ENCODE measurements at regions not wholly inside any gene's neighbourhood (a gene's known extent, or its start where the extent isn't known, plus 50 kb on each side); places are given as distances from the start of the nearest gene placed in this dataset.

DNA sequence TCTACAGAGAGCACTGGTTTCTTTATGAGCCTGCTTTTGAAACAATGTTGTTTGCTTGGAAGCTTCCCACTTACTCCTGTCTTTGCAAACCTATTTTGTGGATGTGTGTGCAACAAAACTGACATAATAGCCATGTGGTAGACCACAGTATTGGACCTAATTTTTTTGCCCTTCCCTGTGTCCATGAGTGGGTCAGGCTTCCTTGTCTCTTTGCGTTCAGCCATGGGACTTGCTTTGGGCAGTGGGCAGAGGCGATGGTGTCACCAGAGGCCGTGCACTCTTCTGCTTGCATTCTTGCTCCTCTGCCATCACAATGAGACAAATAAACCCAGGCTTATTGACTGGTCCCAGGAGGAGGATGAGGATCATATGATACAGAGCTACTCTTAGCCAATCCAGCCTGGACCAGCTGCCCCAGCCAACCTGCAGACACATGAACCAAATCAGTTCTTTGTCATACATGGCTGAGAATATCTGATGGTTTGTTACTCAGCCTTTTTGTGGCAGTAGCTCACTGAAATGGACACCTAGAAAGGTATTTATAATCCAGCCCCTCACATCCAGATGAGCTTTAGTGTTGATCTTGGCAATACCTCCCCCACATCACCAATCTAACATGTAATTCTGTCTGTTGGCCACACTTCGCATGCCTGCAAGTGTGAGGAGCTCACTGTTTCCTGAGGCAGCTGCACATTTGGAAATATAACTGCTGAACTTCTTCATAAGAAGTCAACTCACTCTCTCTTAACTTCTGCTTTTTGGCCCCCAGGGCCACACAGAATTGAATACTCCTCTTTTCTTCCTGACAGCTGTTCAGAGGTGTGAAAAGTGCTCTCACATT lies 427.8 kb upstream of the ZMIZ1 start:
- in situ Hi-C loops (cut with HindIII; ENCODE audit: low sequenced_read_pairs) = no loop called here

DNA sequence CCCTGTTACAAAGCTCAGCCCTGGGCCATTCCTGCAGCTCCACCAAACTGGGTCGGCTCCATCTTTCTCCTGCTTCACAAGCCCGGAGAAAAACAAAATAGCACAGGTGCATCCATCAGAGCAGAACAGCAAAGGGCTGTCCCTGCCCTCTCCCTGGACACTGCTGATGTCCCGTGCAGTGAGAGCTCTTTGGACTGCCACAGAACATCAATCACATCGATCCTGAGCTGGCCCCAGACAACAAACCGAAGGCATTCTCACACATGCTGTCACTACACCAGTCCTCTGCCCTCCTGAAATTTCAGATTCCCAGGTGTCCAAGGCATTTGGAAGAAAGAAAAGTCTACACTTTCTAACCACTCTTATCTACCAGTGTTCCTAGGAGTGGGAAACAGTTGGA lies 427.1 kb upstream of the ZMIZ1 start:
- in situ Hi-C loops (cut with HindIII; ENCODE audit: low sequenced_read_pairs) = no loop called here
- DNase-seq (ENCODE audit: low spot score) = no peak

More for the DNA sequence above, 427.8 kb upstream of the ZMIZ1 start:
- DNase-seq (ENCODE audit: low spot score) = no peak

DNA sequence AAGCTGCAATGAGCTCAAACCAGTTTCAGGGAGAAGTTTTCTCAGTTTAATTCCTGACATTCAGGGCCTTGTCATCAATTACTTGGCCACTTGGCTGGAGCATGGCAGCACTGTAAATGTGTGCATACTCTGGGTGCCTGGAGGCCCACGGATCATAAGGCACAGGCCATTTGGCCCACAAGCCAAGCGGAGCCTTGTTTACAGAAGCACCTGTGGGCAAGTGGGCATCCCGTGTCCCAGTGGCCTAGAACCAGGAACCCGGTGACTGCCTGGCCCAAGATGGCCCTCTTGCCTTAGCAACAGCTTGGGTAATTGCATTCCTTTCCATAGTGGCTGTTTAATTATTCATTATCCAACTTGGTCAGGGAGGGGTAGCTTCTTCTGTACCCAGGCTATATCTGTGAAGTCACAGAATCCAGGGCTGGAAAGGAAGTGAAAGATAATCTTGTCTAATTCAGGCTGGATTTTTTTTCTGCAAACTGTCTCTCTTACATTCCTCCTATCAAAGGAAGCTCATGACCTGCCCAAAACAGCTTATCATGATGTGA lies 426.4 kb upstream of the ZMIZ1 start:
- in situ Hi-C loops (cut with HindIII; ENCODE audit: low sequenced_read_pairs) = no loop called here
- no peak for DNase-seq (ENCODE audit: low spot score)

DNA sequence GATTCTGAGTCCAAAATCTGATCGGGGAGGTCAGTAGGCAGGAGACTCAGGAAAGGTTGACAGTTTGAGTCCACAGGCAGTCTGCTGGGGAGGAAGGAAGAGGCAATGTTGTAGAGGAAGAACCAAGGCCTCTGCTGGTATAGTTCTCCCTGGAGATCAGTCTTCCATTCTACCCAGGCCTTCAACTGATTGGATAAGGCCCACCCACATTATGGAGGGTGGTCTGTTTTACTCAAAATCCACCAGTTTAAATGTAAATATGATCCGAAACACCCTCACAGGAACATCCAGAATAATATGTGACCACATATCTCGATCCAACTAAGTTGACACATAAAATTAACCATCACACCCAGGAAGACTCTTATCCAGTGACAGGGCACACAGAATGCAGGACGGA lies 425.3 kb upstream of the ZMIZ1 start:
- in situ Hi-C loops (cut with HindIII; ENCODE audit: low sequenced_read_pairs) = no loop called here
- DNase-seq (ENCODE audit: low spot score) = no peak

DNA sequence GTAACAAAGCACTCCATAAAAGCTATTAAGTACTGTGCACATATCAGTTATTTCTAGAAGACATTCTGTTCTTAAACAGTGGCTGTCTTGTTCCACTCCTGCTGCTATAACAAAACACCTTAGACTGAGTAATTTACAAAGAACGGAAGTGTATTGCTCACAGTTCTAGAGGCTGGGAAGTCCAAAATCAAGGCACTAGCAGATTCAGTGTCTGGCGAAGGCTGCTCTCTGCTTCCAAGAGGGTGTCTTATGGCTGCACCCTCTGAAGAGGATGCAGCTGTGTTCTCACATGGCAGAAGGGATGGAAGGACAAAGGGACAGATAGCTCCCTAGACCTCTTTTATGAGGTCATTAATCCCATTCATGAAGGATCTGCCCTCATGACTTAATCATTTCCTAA lies 424.2 kb upstream of the ZMIZ1 start:
- in situ Hi-C loops (cut with HindIII; ENCODE audit: low sequenced_read_pairs) = no loop called here
- DNase-seq (ENCODE audit: low spot score) = no peak

DNA sequence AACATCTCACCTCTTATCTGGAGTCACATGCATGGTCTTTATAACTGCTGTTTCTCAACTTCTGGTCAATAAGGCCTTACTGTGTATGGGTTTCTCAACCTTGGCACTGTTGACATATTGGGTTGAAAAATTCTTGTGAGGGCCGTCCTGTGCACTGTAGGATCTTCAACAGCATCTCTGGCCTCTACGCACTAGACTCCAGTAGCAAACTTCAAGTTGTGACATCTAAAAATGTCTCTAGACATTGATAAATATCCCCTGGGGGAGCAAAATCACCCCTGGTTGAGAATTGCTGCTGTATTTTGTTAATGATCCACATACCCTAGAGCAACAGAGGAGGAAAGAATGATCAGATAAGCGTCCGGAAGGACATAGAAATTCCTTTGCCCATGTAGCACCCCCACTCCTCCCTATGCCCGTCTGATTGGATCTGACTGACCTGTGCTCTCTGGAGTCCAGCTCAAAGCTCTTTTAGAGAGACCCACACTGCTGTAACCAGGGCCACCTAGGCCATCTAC lies 423.5 kb upstream of the ZMIZ1 start:
- in situ Hi-C loops (cut with HindIII; ENCODE audit: low sequenced_read_pairs) = no loop called here
- no peak for DNase-seq (ENCODE audit: low spot score)

DNA sequence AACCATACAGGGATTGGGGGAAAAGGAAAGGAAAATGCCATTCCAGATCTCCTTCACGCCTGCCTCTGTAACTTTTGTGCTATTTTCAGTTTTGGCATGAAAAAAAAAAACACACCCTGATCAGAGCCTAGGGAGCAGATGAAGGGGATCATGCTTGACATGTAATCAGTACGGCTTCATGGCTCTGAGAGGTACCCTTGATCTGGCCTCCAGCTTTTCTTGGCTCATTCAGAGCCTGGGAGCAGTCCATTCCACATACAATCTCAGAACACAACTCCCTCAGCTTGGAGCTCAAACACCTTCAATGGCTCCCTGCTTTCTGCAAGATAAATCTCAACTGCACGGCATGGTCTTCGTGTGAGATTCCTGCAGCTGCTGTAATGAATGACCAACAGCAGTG lies 422.8 kb upstream of the ZMIZ1 start:
- in situ Hi-C loops (cut with HindIII; ENCODE audit: low sequenced_read_pairs) = no loop called here
- no peak for DNase-seq (ENCODE audit: low spot score)

DNA sequence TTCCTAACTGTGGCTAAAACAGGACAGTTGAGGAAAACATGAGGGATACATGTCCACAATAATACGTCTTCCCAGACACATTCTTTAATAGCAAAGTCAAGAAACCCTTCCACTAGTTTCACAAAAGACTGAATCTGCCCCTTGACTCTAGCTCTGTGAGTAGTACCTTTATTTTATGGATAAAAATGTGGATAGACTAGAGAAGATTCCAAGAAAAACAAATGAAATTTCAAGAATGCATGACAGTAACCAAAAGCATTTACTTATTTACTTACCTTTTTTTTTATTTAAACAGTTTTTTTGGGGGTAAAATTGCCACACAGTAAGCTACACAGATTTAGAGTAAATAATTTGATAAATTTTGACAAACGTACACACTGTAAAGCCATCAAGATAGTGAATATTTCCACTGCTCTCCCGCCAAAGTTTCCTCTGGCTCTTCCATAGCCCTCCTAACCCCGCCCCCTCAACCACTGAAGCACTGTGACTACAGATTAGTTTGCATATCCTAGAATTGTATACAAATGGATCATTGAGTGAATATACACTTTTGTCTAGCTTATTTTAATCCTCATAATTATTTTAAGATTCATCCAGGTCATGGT lies 420.4 kb upstream of the ZMIZ1 start:
- no peak for DNase-seq (ENCODE audit: low spot score)

DNA sequence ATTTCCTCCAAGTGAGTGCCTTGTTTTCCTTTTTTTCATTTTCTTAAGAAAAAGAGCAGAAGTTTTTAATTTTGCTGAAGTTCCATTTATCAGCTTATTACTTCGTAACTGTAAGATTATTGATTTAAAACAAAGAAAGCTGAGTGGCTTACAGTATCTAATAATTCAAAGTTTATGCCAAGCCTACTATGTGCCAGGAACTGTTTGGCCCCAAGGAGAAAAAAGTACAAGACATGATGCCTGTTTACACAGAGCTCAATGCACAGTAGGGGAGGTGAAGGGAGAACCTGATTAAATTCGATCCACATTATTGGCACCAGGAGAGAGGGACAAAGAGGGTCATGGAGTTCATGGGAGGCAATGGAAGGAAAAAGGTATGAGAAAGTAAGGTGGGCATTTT lies 419.3 kb upstream of the ZMIZ1 start:
- no peak for DNase-seq (ENCODE audit: low spot score)

More for the DNA sequence above, 420.4 kb upstream of the ZMIZ1 start:
- in situ Hi-C loops (cut with HindIII; ENCODE audit: low sequenced_read_pairs) = no loop called here

DNA sequence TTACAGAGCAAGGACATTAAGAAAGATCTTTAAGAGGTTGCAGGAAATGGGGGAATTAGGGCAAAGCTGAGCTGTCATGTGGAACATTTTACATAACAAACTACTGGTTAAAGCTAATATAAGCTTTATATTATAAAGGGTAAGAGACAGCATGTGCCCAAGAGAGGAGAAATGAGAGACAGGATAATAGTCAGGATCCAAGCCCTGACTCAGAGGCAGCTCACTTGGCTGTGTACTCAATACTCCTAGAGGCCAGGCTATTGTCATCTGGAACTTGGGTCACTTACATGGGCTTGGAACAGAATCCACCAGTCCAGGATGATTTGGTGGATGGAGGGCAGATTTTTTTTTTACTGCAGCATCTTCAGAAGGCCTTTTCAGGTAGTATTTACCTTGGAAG lies 418.6 kb upstream of the ZMIZ1 start:
- in situ Hi-C loops (cut with HindIII; ENCODE audit: low sequenced_read_pairs) = no loop called here
- DNase-seq (ENCODE audit: low spot score) = no peak

More for the DNA sequence above, 419.3 kb upstream of the ZMIZ1 start:
- in situ Hi-C loops (cut with HindIII; ENCODE audit: low sequenced_read_pairs) = no loop called here

DNA sequence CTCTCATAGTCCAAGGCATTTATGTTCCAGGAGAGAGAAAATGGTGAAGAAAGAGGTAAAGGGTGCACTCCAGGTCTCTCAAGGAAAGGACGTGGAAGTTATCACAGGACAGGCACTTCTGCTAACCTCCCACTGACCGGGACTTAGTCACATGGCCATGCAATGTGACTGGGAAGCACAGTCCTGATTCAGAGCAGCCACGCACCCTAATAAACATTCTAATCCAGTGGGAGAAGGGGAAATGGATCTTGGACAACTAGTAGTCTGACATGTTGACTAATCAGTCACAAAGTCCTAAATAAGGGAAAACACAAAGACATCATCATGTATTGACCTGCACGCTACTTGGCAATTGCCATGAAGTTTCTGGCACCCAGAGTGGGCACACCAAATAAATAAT lies 417.5 kb upstream of the ZMIZ1 start:
- DNase-seq (ENCODE audit: low spot score) = no peak
- in situ Hi-C loops (cut with HindIII; ENCODE audit: low sequenced_read_pairs) = no loop called here

DNA sequence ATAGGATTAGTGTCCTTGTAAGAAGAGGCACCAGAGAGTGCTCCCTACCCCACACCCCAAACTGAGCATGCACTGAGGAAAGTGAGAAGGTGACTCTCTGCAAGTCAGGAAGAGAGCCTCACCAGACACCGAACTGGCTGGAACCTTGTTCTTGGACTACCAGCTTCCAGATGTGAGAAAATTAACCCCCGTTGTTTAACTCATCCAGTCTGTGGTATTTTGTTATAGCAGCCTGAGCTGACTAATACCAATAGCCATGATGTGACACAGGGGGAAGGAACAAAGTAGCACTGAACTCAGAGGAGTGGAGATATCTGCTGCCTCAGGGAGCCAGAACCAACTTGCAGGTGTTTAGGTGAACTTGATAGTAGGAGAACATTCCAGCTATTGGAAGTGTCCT lies 415.2 kb upstream of the ZMIZ1 start:
- DNase-seq (ENCODE audit: low spot score) = no peak
- in situ Hi-C loops (cut with HindIII; ENCODE audit: low sequenced_read_pairs) = no loop called here

DNA sequence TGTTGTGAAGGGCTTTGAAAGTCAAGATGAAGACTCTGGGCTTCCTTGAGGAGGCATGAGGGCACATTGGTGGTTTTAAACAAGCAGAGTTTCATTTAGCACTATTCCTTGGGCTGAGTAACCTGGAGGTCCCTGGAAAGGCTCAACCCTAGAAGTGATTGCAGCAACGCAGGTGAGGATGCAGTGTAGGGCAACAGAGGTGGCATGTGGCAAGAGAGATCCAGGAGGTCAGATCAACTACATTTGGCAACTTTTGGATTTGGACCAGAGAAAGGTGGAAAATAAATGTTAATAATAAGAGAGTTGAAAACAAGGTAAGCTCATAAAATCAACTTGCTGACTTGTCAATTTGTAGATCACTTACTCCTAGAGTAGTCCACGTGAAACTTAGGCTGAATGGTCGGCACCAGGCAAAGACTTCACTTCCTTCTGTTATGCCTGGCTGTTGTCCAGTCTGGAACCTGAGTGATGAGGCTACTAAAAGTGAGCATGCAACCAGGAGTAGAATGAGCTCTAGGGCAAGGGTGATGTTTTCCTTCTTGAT lies 414.6 kb upstream of the ZMIZ1 start:
- peak; percentile 22 for DNase-seq (ENCODE audit: low spot score)
- in situ Hi-C loops (cut with HindIII; ENCODE audit: low sequenced_read_pairs) = no loop called here

DNA sequence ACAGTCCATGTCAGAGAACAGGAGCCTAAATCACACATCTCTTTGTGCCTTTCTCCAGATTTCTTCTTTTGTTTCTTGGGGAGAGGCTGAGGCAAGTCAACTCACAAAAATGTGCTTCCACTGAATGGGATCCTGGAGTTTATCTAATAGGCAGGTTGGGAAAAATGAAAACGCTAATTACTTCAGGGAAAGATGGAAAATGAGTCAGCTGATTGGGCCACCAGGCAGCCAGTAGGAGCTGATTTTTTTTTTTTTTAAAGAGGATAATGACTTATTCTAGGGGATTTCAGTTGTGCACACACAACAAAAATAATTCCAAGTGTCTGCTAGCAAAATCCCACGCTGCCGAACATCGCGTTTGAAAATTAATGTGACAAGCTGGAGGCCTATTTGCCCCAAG lies 412.8 kb upstream of the ZMIZ1 start:
- in situ Hi-C loops (cut with HindIII; ENCODE audit: low sequenced_read_pairs) = no loop called here
- DNase-seq (ENCODE audit: low spot score) = no peak

DNA sequence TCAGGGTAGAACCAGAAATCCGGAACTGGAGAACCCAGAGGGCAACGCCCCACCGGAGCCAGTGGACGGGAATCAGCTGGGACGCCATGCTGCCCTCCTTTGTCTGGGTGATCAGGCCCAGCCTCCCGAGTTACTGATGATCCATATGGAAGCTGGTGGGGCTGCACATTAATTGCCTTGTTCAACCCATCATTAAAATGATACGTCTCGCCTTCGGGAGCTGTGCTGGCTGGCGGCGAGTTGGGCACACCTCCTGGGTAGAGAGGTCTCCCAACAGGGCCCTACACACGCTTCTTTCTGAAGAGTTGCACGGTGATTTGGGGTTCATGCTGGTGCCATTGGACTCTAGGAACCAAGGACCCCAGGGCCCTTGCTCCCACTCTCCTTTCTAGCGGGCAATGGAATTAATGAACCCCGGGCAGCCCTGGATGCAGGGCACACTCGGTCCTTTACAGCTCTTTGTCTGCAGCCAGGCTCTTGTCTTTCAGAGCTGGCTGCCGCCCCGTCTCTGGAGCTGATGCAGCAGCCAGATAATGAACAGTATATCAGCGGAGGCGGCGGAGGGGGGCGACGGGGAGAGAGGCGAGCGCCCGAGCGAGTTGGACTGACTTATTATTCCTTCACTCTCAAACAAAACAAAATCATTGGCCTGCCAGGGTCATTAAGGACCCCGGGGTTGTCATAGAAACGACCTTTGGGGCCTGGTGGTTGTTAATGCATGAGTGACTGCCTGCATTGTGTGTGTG lies 412.2 kb upstream of the ZMIZ1 start:
- no peak for DNase-seq (ENCODE audit: low spot score)
- in situ Hi-C loops (cut with HindIII; ENCODE audit: low sequenced_read_pairs) = no loop called here

DNA sequence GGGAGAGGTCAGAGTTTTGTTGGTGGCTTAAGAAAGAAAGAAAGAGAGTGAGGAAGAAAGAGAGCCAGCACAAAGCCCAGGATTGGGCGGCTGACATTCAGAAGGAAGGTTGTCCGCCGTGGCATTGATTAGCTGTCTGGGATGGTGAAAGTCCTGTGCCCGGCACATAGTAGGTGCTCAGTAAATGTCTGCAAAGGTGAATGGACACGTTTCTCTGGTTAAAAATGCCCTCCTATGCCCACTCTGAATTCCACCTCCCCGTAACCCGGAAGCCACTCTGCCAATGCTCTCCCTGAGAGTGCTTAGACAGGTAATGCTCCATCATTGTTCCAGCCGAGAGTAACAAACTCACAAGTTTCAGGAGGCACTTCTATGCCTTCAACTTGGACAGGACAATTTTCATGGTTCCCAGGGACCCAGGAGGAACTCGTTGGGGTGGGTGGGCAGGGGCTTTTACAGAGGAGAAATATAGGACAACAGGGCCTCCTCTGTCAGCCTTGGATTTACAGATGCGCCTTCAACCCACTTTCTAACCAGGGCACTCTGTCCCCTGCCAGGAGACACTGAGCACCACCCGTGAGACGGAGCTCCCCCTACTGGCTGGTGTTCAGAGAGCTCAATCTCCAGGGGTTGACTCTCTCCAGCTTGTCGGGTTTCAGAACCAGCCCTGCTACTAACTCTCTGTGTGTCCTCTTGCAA lies 411.5 kb upstream of the ZMIZ1 start:
- in situ Hi-C loops (cut with HindIII; ENCODE audit: low sequenced_read_pairs) = no loop called here
- peak; percentile 25 for DNase-seq (ENCODE audit: low spot score)

DNA sequence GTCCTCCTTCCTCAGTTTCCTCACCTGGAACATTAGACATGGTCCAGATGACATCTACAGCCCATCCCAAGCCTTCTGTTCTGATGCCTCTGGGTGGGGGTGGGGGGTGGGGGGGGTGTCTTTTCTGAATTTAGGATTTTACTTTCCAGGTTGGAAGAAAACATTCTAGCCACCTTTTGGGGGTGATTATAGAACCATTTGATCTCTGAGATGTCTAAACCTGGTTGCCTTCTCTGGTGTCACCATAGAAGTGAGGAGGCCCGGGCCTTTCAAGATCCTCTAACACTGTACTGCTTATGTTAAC lies 411.0 kb upstream of the ZMIZ1 start:
- no peak for DNase-seq (ENCODE audit: low spot score)
- in situ Hi-C loops (cut with HindIII; ENCODE audit: low sequenced_read_pairs) = no loop called here

DNA sequence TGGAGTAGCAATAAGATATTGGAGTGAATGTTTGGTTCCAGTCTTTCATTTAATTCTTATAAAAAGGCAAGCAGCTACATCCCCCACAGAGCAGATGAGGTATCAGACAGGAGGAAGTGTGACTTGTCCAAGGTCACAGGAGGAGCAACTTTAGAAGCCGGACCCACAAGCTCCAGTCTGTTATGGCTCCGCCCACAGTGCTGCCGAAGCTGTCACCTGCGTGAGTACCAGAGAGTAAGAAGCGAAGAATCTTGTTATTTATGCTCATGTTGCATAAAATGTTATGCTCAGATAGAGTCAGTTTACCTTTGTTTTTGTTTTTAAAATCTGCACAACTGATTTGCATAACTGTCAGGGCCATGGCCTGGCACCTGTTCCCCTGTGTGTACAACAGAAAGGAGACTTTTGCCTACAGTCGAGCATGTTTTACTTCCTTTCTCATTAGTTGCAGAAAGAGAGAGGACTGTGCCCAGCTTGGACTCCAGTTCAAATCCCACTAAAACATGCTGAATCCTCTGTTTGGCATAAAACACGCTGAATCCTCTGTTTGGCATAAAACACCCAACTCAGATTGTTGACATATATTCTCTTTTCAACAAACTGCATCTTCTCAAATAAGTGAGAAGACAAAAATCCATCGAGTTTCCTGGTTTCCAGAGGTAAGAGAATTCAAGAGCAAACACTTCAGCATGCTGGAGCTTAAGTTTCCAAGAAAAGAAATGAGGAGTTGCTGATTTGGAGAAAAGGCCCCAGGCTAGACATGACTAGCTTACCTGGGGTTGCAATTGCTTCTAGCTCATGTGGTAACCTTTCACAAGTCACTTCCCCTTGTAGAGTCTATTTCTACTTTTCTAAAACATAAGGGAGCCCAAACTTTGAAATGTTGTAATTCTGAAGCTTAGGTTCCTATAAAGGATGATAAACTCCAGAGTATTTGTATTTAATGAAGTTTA lies 409.8 kb upstream of the ZMIZ1 start:
- in situ Hi-C loops (cut with HindIII; ENCODE audit: low sequenced_read_pairs) = no loop called here
- no peak for DNase-seq (ENCODE audit: low spot score)
